Caco-2 (cell line): ENCODE measurements at regions not wholly inside any gene's neighbourhood (a gene's known extent, or its start where the extent isn't known, plus 50 kb on each side); places are given as distances from the start of the nearest gene placed in this dataset.

Source experiments
- BruUV-seq: library from RNA; stranded (reverse); fragments of 400-500 nt; replicated peaks from 2 replicates; lab custom pipeline; 2021; lab: Mats Ljungman, UMichigan
- CTCF ChIA-PET: fragments of 300-600 bp; sonication (Branson Sonifier 250); formaldehyde crosslinking; loops from one replicate; lab custom pipeline; 2022; ENCODE audit warnings: antibody characterized with exemption; lab: Charles Lee
- POLR2A ChIA-PET: fragments of 300-600 bp; sonication (Branson Sonifier 250); formaldehyde crosslinking; loops from one replicate; lab custom pipeline; 2022; ENCODE audit warnings: antibody characterized with exemption; lab: Charles Lee
- DNase-seq, 2 experiments: peaks; one replicate each; pipeline versions ENCODE4 v3.0.0 to v3.0.0-alpha.2; 2020 to 2022
- H3K27me3 ChIP-seq: replicated peaks from 2 replicates; pipeline ENCODE4 v1.6.0; 2011; ENCODE audit warnings: low read length; ENCODE audit not compliant: control insufficient read depth, insufficient read depth
- H3K36me3 ChIP-seq: 2 replicates; pipeline ENCODE4 v1.5.1; 2011; ENCODE audit warnings: low read length; ENCODE audit not compliant: control insufficient read depth, insufficient read depth
- H3K4me1 ChIP-seq: fragments of 250-450 bp; sonication (Bioruptor Pico); 2 replicates; pipeline ENCODE4 v1.5.1; 2020; ENCODE audit warnings: mild to moderate bottlenecking
- H3K4me3 ChIP-seq: 2 replicates; pipeline ENCODE4 v1.5.1; 2011; ENCODE audit warnings: low read depth, mild to moderate bottlenecking, control low read depth, low read length
- H3K9me3 ChIP-seq: fragments of 250-450 bp; sonication (Bioruptor Pico); 2 replicates; pipeline ENCODE4 v1.5.1; 2020; ENCODE audit warnings: mild to moderate bottlenecking, moderate library complexity
- H3K27ac Mint-ChIP-seq: one replicate; pipeline ENCODE4 v1.8.0; 2022; ENCODE audit warnings: mixed read lengths; ENCODE audit not compliant: unreplicated experiment
- H3K27me3 Mint-ChIP-seq: one replicate; pipeline ENCODE4 v1.8.0; 2022; ENCODE audit warnings: mixed read lengths; ENCODE audit not compliant: insufficient read depth, unreplicated experiment
- H3K36me3 Mint-ChIP-seq: one replicate; pipeline ENCODE4 v1.8.0; 2022; ENCODE audit warnings: mild to moderate bottlenecking, mixed read lengths; ENCODE audit not compliant: insufficient read depth, unreplicated experiment
- H3K4me1 Mint-ChIP-seq: one replicate; pipeline ENCODE4 v1.8.0; 2022; ENCODE audit warnings: low read depth, mixed read lengths; ENCODE audit not compliant: unreplicated experiment
- H3K4me3 Mint-ChIP-seq: one replicate; pipeline ENCODE4 v1.8.0; 2022; ENCODE audit warnings: mild to moderate bottlenecking, moderate library complexity, mixed read lengths; ENCODE audit not compliant: unreplicated experiment
- H3K9me3 Mint-ChIP-seq: one replicate; pipeline ENCODE4 v1.8.0; 2022; ENCODE audit warnings: mixed read lengths; ENCODE audit not compliant: unreplicated experiment
- intact Hi-C: fragments of 100-400 bp; cut with micrococcal nuclease; formaldehyde crosslinking; loops from one replicate; pipeline ENCODE4 v1.10.0; 2022; ENCODE audit not compliant: unreplicated experiment
- TF ChIP-seq, protein P1 (sequence below), 2 experiments: fragments of 200-600 bp in 1 of 2; IDR thresholded peaks; 1 replicate in 1 of 2; 2 replicates in 1 of 2; pipeline versions ENCODE4 v1.5.1 to v1.8.0; 2011 to 2022; ENCODE audit warnings: antibody characterized with exemption in 1 of 2, control low read depth in 1 of 2, inconsistent platforms in 1 of 2, low read depth in 1 of 2, low read length in 1 of 2, mild to moderate bottlenecking in 1 of 2, moderate library complexity in 1 of 2; ENCODE audit not compliant: insufficient read depth in 1 of 2, severe bottlenecking in 1 of 2, unreplicated experiment in 1 of 2

GRCh38 chr6:66796987-66797386, 1090.0 kb upstream of the EYS start:
- H3K27ac Mint-ChIP-seq: no peak overlapping the region

DNA sequence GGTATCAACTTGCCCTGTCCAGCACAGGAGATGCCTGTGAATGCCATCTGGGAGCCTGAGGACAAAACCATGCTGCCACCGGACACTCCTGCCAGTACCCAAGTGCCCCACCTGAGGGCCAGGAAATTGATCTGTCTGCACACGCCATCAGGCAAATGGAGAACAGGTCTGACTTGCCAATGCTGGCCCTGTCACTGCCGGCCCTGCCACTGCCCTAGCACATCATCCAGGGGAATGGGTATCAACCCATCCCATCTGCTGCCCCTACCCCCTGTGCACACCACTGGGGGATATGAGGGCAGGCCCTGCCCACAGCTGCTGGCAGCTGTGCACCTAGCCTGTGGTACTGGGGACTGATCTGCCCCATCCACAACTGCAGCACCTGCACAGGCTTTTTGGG, 1081.6 kb upstream of the EYS start:
- H3K9me3 ChIP-seq: no peaks in the 10 kb centered on the region
- H3K4me3 Mint-ChIP-seq: no peak overlapping the region
- no peaks in the 10 kb centered on the region for H3K27me3 Mint-ChIP-seq
- H3K36me3 ChIP-seq: no peaks in the 10 kb centered on the region
- no peaks in the 10 kb centered on the region for H3K4me1 Mint-ChIP-seq
- H3K27me3 ChIP-seq: no peaks in the 10 kb centered on the region
- TF ChIP-seq, protein P1, sequence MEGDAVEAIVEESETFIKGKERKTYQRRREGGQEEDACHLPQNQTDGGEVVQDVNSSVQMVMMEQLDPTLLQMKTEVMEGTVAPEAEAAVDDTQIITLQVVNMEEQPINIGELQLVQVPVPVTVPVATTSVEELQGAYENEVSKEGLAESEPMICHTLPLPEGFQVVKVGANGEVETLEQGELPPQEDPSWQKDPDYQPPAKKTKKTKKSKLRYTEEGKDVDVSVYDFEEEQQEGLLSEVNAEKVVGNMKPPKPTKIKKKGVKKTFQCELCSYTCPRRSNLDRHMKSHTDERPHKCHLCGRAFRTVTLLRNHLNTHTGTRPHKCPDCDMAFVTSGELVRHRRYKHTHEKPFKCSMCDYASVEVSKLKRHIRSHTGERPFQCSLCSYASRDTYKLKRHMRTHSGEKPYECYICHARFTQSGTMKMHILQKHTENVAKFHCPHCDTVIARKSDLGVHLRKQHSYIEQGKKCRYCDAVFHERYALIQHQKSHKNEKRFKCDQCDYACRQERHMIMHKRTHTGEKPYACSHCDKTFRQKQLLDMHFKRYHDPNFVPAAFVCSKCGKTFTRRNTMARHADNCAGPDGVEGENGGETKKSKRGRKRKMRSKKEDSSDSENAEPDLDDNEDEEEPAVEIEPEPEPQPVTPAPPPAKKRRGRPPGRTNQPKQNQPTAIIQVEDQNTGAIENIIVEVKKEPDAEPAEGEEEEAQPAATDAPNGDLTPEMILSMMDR (IDR thresholded peaks at IDR 0.05; ENCODE audit: insufficient read depth in 1 of 2, low read depth in 1 of 2, low read length in 1 of 2, severe bottlenecking in 1 of 2, unreplicated experiment in 1 of 2): no peak
- intact Hi-C loops: no loop called here
- H3K9me3 Mint-ChIP-seq: no peaks in the 10 kb centered on the region
- H3K4me3 ChIP-seq: no peak overlapping the region
- CTCF ChIA-PET: no interaction called here
- no peaks in the 10 kb centered on the region for H3K36me3 Mint-ChIP-seq
- POLR2A ChIA-PET: no interaction called here
- BruUV-seq: no TSS peak
- no peaks in the 10 kb centered on the region for H3K4me1 ChIP-seq
- DNase-seq: no peak
- H3K27ac Mint-ChIP-seq: no peak overlapping the region

More at GRCh38 chr6:66796987-66797386, 1090.0 kb upstream of the EYS start:
- H3K4me3 Mint-ChIP-seq: no peak overlapping the region
- no peak for DNase-seq
- ChIA-PET CTCF (no interaction called here), POLR2A (no interaction called here)
- Histone ChIP-seq H3K4me3 (no peak overlapping the region), H3K27me3 (no peaks in the 10 kb centered on the region), H3K36me3 (no peaks in the 10 kb centered on the region), H3K4me1 (no peaks in the 10 kb centered on the region), H3K9me3 (no peaks in the 10 kb centered on the region)
- no TSS peak for BruUV-seq
- H3K27me3 Mint-ChIP-seq: no peaks in the 10 kb centered on the region
- no peaks in the 10 kb centered on the region for H3K4me1 Mint-ChIP-seq
- H3K9me3 Mint-ChIP-seq: no peaks in the 10 kb centered on the region
- intact Hi-C loops: no loop called here
- no peaks in the 10 kb centered on the region for H3K36me3 Mint-ChIP-seq
- TF ChIP-seq, protein P1 (IDR thresholded peaks at IDR 0.05; ENCODE audit: insufficient read depth in 1 of 2, low read depth in 1 of 2, low read length in 1 of 2, severe bottlenecking in 1 of 2, unreplicated experiment in 1 of 2): no peak

DNA sequence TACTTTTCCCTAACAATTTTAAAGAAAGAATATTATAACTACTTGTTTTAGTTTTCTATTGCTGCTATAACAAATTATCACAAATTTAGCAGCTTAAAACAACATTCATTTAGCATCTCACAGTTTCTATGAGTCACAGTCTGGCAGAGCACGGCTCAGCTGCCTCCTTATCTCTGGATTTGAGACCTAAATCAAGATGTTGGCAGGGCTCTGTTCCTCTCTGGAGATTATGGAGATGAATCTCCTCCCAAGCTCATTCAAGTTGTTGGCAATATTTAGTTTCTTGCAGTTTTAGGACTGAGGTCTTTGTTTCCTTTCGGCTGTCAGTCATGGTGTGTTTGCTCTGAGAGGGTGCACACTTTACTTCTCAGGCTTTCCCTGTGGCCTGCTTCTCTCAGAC, 1065.8 kb upstream of the EYS start:
- Mint-ChIP-seq H3K27ac (no peak overlapping the region), H3K4me3 (no peak overlapping the region)
- H3K9me3 ChIP-seq: peaks cover 5% of the 10 kb centered on the region; the same call in 1 of the 2 replicates

More for the DNA sequence above, 1065.8 kb upstream of the EYS start:
- Histone ChIP-seq H3K4me3 (no peak overlapping the region), H3K27me3 (no peaks in the 10 kb centered on the region), H3K36me3 (no peaks in the 10 kb centered on the region), H3K4me1 (no peaks in the 10 kb centered on the region)
- BruUV-seq: no TSS peak
- intact Hi-C loops: no loop called here
- H3K9me3 Mint-ChIP-seq: no peaks in the 10 kb centered on the region
- H3K36me3 Mint-ChIP-seq: no peaks in the 10 kb centered on the region
- DNase-seq: no peak
- H3K4me1 Mint-ChIP-seq: no peaks in the 10 kb centered on the region
- ChIA-PET CTCF (no interaction called here), POLR2A (no interaction called here)
- no peaks in the 10 kb centered on the region for H3K27me3 Mint-ChIP-seq
- TF ChIP-seq, protein P1 (IDR thresholded peaks at IDR 0.05; ENCODE audit: insufficient read depth in 1 of 2, low read depth in 1 of 2, low read length in 1 of 2, severe bottlenecking in 1 of 2, unreplicated experiment in 1 of 2): no peak
